ENCODE measurements at regions not wholly inside any gene's neighbourhood (a gene's known extent, or its start where the extent isn't known, plus 50 kb on each side); places are given as distances from the start of the nearest gene placed in this dataset.

- Mint-ChIP-seq H3K4me3 (no peak overlapping the region), H3K4me1 (ENCODE audit: low read depth) (no peaks in the 10 kb centered on the region), H3K27me3 (no peaks in the 10 kb centered on the region), H3K9me3 (ENCODE audit: low read depth) (no peaks in the 10 kb centered on the region), H3K27ac (no peak overlapping the region), H3K36me3 (no peaks in the 10 kb centered on the region)
Measured at GRCh38 chr1:220999872-221000863, 120.9 kb downstream of the HLX start.

- Mint-ChIP-seq H3K27me3 (no peaks in the 10 kb centered on the region), H3K4me1 (ENCODE audit: low read depth) (no peaks in the 10 kb centered on the region), H3K4me3 (no peak overlapping the region), H3K27ac (no peak overlapping the region), H3K9me3 (ENCODE audit: low read depth) (no peaks in the 10 kb centered on the region), H3K36me3 (no peaks in the 10 kb centered on the region)
Measured at GRCh38 chr1:221001167-221001566, 121.9 kb downstream of the HLX start.

- no peak overlapping the region for H3K27ac Mint-ChIP-seq
- no peaks in the 10 kb centered on the region for H3K27me3 Mint-ChIP-seq
Measured at GRCh38 chr1:221002601-221003000, 123.4 kb downstream of the HLX start.

GRCh38 chr1:221011145-221011544, 131.9 kb downstream of the HLX start:
- H3K36me3 Mint-ChIP-seq, result no peaks in the 10 kb centered on the region
- H3K27me3 Mint-ChIP-seq, result no peaks in the 10 kb centered on the region

More at GRCh38 chr1:221002601-221003000, 123.4 kb downstream of the HLX start:
- no peak overlapping the region for H3K4me3 Mint-ChIP-seq
- no peaks in the 10 kb centered on the region for H3K4me1 Mint-ChIP-seq (ENCODE audit: low read depth)
- H3K9me3 Mint-ChIP-seq (ENCODE audit: low read depth), result no peaks in the 10 kb centered on the region
- H3K36me3 Mint-ChIP-seq, result no peaks in the 10 kb centered on the region

GRCh38 chr1:221012120-221012519, 132.9 kb downstream of the HLX start:
- no peak overlapping the region for H3K27ac Mint-ChIP-seq
- H3K4me1 Mint-ChIP-seq (ENCODE audit: low read depth), result no peaks in the 10 kb centered on the region
- no peaks in the 10 kb centered on the region for H3K9me3 Mint-ChIP-seq (ENCODE audit: low read depth)
- no peaks in the 10 kb centered on the region for H3K27me3 Mint-ChIP-seq
- no peaks in the 10 kb centered on the region for H3K36me3 Mint-ChIP-seq
- no peak overlapping the region for H3K4me3 Mint-ChIP-seq

More at GRCh38 chr1:221011145-221011544, 131.9 kb downstream of the HLX start:
- no peak overlapping the region for H3K4me3 Mint-ChIP-seq
- no peaks in the 10 kb centered on the region for H3K4me1 Mint-ChIP-seq (ENCODE audit: low read depth)
- H3K27ac Mint-ChIP-seq, result no peak overlapping the region
- H3K9me3 Mint-ChIP-seq (ENCODE audit: low read depth), result no peaks in the 10 kb centered on the region

GRCh38 chr1:221013691-221014660, 134.7 kb downstream of the HLX start:
- no peak overlapping the region for H3K4me3 Mint-ChIP-seq
- peaks cover 1% of the 10 kb centered on the region for H3K27me3 Mint-ChIP-seq
- no peaks in the 10 kb centered on the region for H3K36me3 Mint-ChIP-seq
- no peak overlapping the region for H3K27ac Mint-ChIP-seq
- no peaks in the 10 kb centered on the region for H3K4me1 Mint-ChIP-seq (ENCODE audit: low read depth)
- no peaks in the 10 kb centered on the region for H3K9me3 Mint-ChIP-seq (ENCODE audit: low read depth)

- Mint-ChIP-seq H3K4me1 (ENCODE audit: low read depth) (no peaks in the 10 kb centered on the region), H3K36me3 (no peaks in the 10 kb centered on the region), H3K9me3 (ENCODE audit: low read depth) (no peaks in the 10 kb centered on the region), H3K27me3 (peaks cover 1% of the 10 kb centered on the region), H3K4me3 (no peak overlapping the region), H3K27ac (no peak overlapping the region)
Measured at GRCh38 chr1:221015159-221015790, 136.0 kb downstream of the HLX start.

GRCh38 chr1:221016751-221017150, 137.5 kb downstream of the HLX start:
- Mint-ChIP-seq H3K9me3 (ENCODE audit: low read depth) (no peaks in the 10 kb centered on the region), H3K27ac (no peak overlapping the region), H3K4me3 (no peak overlapping the region), H3K4me1 (ENCODE audit: low read depth) (no peaks in the 10 kb centered on the region), H3K27me3 (peaks cover 1% of the 10 kb centered on the region), H3K36me3 (no peaks in the 10 kb centered on the region)

GRCh38 chr1:221018414-221018813, 139.2 kb downstream of the HLX start:
- H3K27ac Mint-ChIP-seq, result no peak overlapping the region
- no peaks in the 10 kb centered on the region for H3K4me1 Mint-ChIP-seq (ENCODE audit: low read depth)
- H3K36me3 Mint-ChIP-seq, result no peaks in the 10 kb centered on the region
- no peaks in the 10 kb centered on the region for H3K9me3 Mint-ChIP-seq (ENCODE audit: low read depth)
- H3K4me3 Mint-ChIP-seq, result no peak overlapping the region
- peaks cover 1% of the 10 kb centered on the region for H3K27me3 Mint-ChIP-seq

GRCh38 chr1:221022331-221022730, 143.1 kb downstream of the HLX start:
- Mint-ChIP-seq H3K4me1 (ENCODE audit: low read depth) (no peaks in the 10 kb centered on the region), H3K9me3 (ENCODE audit: low read depth) (no peaks in the 10 kb centered on the region), H3K36me3 (no peaks in the 10 kb centered on the region), H3K27ac (no peak overlapping the region), H3K27me3 (peaks cover 1% of the 10 kb centered on the region), H3K4me3 (no peak overlapping the region)

- H3K9me3 Mint-ChIP-seq (ENCODE audit: low read depth), result no peaks in the 10 kb centered on the region
- H3K36me3 Mint-ChIP-seq, result no peaks in the 10 kb centered on the region
- H3K4me1 Mint-ChIP-seq (ENCODE audit: low read depth), result no peaks in the 10 kb centered on the region
- no peak overlapping the region for H3K27ac Mint-ChIP-seq
- H3K4me3 Mint-ChIP-seq, result no peak overlapping the region
- no peaks in the 10 kb centered on the region for H3K27me3 Mint-ChIP-seq
Measured at GRCh38 chr1:221023482-221023881, 144.2 kb downstream of the HLX start.

GRCh38 chr1:221025501-221025900, 146.3 kb downstream of the HLX start:
- Mint-ChIP-seq H3K4me1 (ENCODE audit: low read depth) (no peaks in the 10 kb centered on the region), H3K36me3 (no peaks in the 10 kb centered on the region), H3K9me3 (ENCODE audit: low read depth) (no peaks in the 10 kb centered on the region), H3K27me3 (no peaks in the 10 kb centered on the region), H3K27ac (no peak overlapping the region), H3K4me3 (no peak overlapping the region)

GRCh38 chr1:221025956-221026355, 146.7 kb downstream of the HLX start:
- H3K27me3 Mint-ChIP-seq, result no peaks in the 10 kb centered on the region
- H3K27ac Mint-ChIP-seq, result no peak overlapping the region
- H3K4me3 Mint-ChIP-seq, result no peak overlapping the region
- no peaks in the 10 kb centered on the region for H3K4me1 Mint-ChIP-seq (ENCODE audit: low read depth)
- H3K36me3 Mint-ChIP-seq, result no peaks in the 10 kb centered on the region
- no peaks in the 10 kb centered on the region for H3K9me3 Mint-ChIP-seq (ENCODE audit: low read depth)

- Mint-ChIP-seq H3K36me3 (no peaks in the 10 kb centered on the region), H3K27ac (no peak overlapping the region), H3K27me3 (no peaks in the 10 kb centered on the region), H3K4me3 (no peak overlapping the region), H3K9me3 (ENCODE audit: low read depth) (no peaks in the 10 kb centered on the region), H3K4me1 (ENCODE audit: low read depth) (no peaks in the 10 kb centered on the region)
Measured at GRCh38 chr1:221029981-221030649, 150.9 kb downstream of the HLX start.
